HUDEP-2 (cell line): ENCODE measurements at regions not wholly inside any gene's neighbourhood (a gene's known extent, or its start where the extent isn't known, plus 50 kb on each side); places are given as distances from the start of the nearest gene placed in this dataset.

ENCODE experiments used
- DNase-seq, 76 experiments: peaks; one replicate each; lab custom pipeline; 2025; ENCODE audit not compliant: unreplicated experiment in 76 of 76; lab: John Stamatoyannopoulos, UW

- no peak for DNase-seq
These were observed 73.2 kb upstream of the SHH start for GRCh38 chr7:155885167-155886155.

- no peak for DNase-seq
These were observed 72.2 kb upstream of the SHH start for GRCh38 chr7:155884225-155885166.

- DNase-seq: no peak
These were observed 71.4 kb upstream of the SHH start for GRCh38 chr7:155883491-155884224.

GRCh38 chr7:155882596-155882995 is 70.3 kb upstream of the SHH start:
- no peak for DNase-seq

GRCh38 chr7:155881471-155882350 is 69.4 kb upstream of the SHH start:
- DNase-seq: no peak

- no peak for DNase-seq
These were observed 68.5 kb upstream of the SHH start for GRCh38 chr7:155880721-155881120.

- no peak for DNase-seq
These were observed 67.3 kb upstream of the SHH start for GRCh38 chr7:155879592-155879991.

- no peak for DNase-seq
These were observed 66.4 kb upstream of the SHH start for GRCh38 chr7:155878674-155879073.

- DNase-seq: no peak
These were observed 66.0 kb upstream of the SHH start for GRCh38 chr7:155878250-155878649.

GRCh38 chr7:155877167-155877566 is 64.9 kb upstream of the SHH start:
- DNase-seq: no peak

GRCh38 chr7:155874411-155874810 is 62.1 kb upstream of the SHH start:
- DNase-seq: no peak

GRCh38 chr7:155874010-155874409 is 61.7 kb upstream of the SHH start:
- no peak for DNase-seq

GRCh38 chr7:155872678-155873369 is 60.6 kb upstream of the SHH start:
- no peak for DNase-seq

GRCh38 chr7:155871211-155871610 is 58.9 kb upstream of the SHH start:
- no peak for DNase-seq

- no peak for DNase-seq
These were observed 58.3 kb upstream of the SHH start for GRCh38 chr7:155870334-155871180.

- no peak for DNase-seq
These were observed 57.5 kb upstream of the SHH start for GRCh38 chr7:155869784-155870076.

GRCh38 chr7:155868955-155869783 is 56.9 kb upstream of the SHH start:
- DNase-seq: no peak
